ENCODE measurements at regions not wholly inside any gene's neighbourhood (a gene's known extent, or its start where the extent isn't known, plus 50 kb on each side); places are given as distances from the start of the nearest gene placed in this dataset.

- DNase-seq: no peak
Measured at GRCh38 chr1:65486613-65487012, 66.1 kb downstream of the LEPR start.

GRCh38 chr1:65489481-65489880 is 69.0 kb downstream of the LEPR start:
- DNase-seq: no peak

GRCh38 chr1:65490231-65491009 is 70.0 kb downstream of the LEPR start:
- DNase-seq: no peak

GRCh38 chr1:65491472-65491871 is 71.0 kb downstream of the LEPR start:
- no peak for DNase-seq

- DNase-seq: no peak
Measured at GRCh38 chr1:65493802-65494201, 73.3 kb downstream of the LEPR start.

GRCh38 chr1:65494671-65495070 is 74.2 kb downstream of the LEPR start:
- no peak for DNase-seq

- no peak for DNase-seq
Measured at GRCh38 chr1:65495137-65495536, 74.7 kb downstream of the LEPR start.

- DNase-seq: no peak
Measured at GRCh38 chr1:65497256-65497830, 76.9 kb downstream of the LEPR start.

- DNase-seq: no peak
Measured at GRCh38 chr1:65503427-65503826, 83.0 kb downstream of the LEPR start.

- no peak for DNase-seq
Measured at GRCh38 chr1:65504263-65504662, 83.8 kb downstream of the LEPR start.

GRCh38 chr1:65505547-65506300 is 85.3 kb downstream of the LEPR start:
- no peak for DNase-seq

GRCh38 chr1:65508051-65508450 is 87.6 kb downstream of the LEPR start:
- no peak for DNase-seq

GRCh38 chr1:65509912-65510680 is 89.6 kb downstream of the LEPR start:
- DNase-seq: no peak

GRCh38 chr1:65510961-65511360 is 90.5 kb downstream of the LEPR start:
- no peak for DNase-seq

GRCh38 chr1:65512383-65512782 is 91.9 kb downstream of the LEPR start:
- no peak for DNase-seq

GRCh38 chr1:65512967-65513780 is 92.7 kb downstream of the LEPR start:
- no peak for DNase-seq

GRCh38 chr1:65514041-65514440 is 93.6 kb downstream of the LEPR start:
- no peak for DNase-seq

- no peak for DNase-seq
Measured at GRCh38 chr1:65524931-65525265, 104.4 kb downstream of the LEPR start.

- DNase-seq: no peak
Measured at GRCh38 chr1:65525266-65526048, 105.0 kb downstream of the LEPR start.

GRCh38 chr1:65526049-65526556 is 105.6 kb downstream of the LEPR start:
- DNase-seq: no peak

- peak; percentile 37 to 45 for DNase-seq
Measured at GRCh38 chr1:65527190-65527589, 106.7 kb downstream of the LEPR start.
